DOHH2 (cell line): ENCODE measurements at regions not wholly inside any gene's neighbourhood (a gene's known extent, or its start where the extent isn't known, plus 50 kb on each side); places are given as distances from the start of the nearest gene placed in this dataset.

Experiments used
- EZH2phosphoT487 ChIP-seq: fragments of 200-600 bp; sonication (generic); IDR thresholded peaks from 2 replicates; pipeline ENCODE4 v1.6.1; 2017; ENCODE audit warnings: borderline replicate concordance, mild to moderate bottlenecking, antibody characterized with exemption, low read length, moderate library complexity, mixed read lengths
- TF ChIP-seq, protein P1 (sequence below): fragments of 200-600 bp; sonication (generic); IDR thresholded peaks from one replicate; pipeline ENCODE4 v1.5.1; 2014; ENCODE audit warnings: antibody characterized with exemption, mild to moderate bottlenecking, low read depth, low read length; ENCODE audit not compliant: poor library complexity, severe bottlenecking

- TF ChIP-seq, protein P1, sequence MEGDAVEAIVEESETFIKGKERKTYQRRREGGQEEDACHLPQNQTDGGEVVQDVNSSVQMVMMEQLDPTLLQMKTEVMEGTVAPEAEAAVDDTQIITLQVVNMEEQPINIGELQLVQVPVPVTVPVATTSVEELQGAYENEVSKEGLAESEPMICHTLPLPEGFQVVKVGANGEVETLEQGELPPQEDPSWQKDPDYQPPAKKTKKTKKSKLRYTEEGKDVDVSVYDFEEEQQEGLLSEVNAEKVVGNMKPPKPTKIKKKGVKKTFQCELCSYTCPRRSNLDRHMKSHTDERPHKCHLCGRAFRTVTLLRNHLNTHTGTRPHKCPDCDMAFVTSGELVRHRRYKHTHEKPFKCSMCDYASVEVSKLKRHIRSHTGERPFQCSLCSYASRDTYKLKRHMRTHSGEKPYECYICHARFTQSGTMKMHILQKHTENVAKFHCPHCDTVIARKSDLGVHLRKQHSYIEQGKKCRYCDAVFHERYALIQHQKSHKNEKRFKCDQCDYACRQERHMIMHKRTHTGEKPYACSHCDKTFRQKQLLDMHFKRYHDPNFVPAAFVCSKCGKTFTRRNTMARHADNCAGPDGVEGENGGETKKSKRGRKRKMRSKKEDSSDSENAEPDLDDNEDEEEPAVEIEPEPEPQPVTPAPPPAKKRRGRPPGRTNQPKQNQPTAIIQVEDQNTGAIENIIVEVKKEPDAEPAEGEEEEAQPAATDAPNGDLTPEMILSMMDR = no peak
- TF ChIP-seq EZH2phosphoT487 = no peak
Measured at GRCh38 chr5:2879701-2880100, 128.2 kb upstream of the IRX2 start.
